Erythroblast (primary cell): ENCODE measurements at regions not wholly inside any gene's neighbourhood (a gene's known extent, or its start where the extent isn't known, plus 50 kb on each side); places are given as distances from the start of the nearest gene placed in this dataset.

Source experiments
- DNase-seq, 2 experiments: peaks; one replicate each; lab custom pipeline; 2025; lab: John Stamatoyannopoulos, UW
- GATA1 ChIP-seq: IDR thresholded peaks from 2 replicates; pipeline ENCODE4 v1.6.1; 2011; ENCODE audit warnings: low read depth, mild to moderate bottlenecking, control low read depth, low read length, moderate library complexity
- POLR2A ChIP-seq: IDR thresholded peaks from 2 replicates; pipeline ENCODE4 v1.6.1; 2011; ENCODE audit warnings: mild to moderate bottlenecking, low read length

DNA sequence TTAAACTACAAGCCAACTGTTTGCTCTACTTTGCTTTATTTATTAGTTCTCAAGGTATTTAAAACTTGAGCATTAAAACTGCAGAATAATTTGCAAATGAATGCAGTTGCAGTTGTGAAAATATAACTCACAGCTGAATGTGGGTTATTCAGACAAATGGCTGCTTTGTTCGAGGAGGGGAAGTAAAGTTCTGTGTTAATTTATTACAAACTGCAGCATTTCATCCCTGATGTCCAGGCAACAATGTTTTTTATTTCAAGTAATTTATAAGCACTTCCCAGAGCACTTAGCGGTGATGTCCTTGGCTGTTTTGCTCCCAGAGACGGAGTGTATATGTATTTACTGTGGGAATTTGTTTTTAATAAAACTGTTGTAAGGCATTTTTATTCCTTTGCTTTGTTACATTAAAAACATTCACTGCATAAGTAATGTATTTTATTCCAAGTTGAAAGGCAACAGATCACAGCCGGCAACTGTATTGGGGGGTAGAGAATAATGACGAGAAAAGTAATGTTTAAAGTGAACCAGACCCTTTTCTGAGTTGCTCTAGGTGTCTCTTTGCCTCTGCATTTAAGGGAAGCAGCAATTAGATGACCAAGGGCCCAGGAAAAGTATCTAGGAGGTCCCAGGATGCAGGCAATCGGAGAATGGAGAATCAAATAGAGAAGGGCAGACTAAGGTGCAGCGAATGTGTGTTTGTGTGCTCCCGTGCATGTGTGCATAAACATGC is 291.2 kb upstream of the SALL1 start:
- DNase-seq, result no peak

DNA sequence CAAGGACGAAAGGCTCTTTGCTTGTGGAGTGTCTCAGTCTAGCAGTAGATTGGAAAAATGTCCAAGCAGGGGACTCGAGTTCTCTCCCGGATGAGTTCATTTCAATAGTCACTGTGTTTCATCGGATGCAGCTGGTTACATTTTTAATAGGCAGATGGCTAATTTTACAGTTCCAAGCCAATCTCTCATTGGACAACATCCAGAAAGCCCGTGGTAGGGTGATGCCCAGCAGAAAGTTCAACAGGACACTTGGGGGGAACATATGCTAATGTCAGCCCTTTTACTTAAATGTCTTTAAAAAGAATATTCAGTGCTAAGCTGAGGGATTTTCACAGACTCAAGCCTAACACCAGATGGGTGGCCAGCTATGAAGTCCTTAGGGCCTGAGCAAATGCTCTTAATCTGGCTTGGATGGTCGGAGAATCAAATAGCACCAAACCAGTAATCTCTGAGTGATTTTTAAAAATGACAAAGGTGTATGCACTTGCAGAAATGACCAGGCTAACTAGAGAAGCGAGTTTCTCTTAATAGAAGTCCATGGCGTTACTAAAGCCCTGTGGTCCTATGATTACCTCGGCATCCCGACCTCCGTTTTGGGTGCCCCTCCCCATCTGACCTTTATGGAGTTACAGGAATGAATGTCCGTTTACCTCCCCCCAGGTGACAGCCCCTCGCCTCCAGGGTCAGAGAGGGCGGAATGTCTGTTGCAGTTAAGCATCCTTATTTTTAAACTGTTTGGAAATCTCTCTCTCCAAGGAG is 289.2 kb upstream of the SALL1 start:
- DNase-seq, result no peak
- TF ChIP-seq POLR2A (no peak), GATA1 (no peak)

More for the DNA sequence above, 291.2 kb upstream of the SALL1 start:
- TF ChIP-seq POLR2A, result no peak
- TF ChIP-seq GATA1, result no peak

DNA sequence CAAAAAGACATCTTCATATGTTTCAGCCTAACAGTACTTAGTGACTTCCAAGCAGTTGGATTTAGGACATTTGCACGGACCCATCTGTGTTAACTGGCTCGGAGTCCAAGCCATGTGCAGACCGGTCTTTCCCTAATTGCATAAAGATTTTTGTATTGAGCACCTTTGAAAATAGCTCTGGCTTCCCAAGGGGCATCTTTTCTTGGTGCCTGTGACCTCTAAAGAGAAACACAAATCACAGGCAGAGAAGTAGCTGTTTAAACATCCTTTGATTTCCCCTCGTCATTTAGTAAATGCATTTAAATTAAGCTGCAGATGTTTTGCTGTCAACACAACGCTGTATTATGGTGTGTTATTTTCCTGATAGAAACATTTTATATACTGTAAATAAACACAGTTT is 288.2 kb upstream of the SALL1 start:
- no peak for DNase-seq
- no peak for TF ChIP-seq GATA1
- TF ChIP-seq POLR2A, result no peak

DNA sequence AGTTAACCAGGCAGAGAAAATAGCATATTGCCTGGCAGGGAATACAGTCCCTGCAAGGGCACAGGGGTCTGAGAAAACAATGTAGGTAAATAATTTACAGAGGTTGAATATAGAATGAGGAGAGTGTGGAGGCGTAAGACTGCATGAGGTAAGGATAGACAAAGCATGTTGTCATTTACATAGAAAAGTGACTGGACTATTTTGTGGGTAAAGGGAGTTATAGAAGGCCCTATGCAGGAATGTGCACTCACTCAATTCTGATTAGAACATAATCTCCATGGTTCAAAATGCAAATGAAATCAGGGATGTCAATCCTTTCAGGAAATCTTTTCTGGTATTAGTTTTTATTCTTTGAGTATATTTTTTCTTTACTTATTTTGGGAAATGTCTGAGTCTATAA is 285.7 kb upstream of the SALL1 start:
- DNase-seq, result no peak
- no peak for TF ChIP-seq POLR2A
- TF ChIP-seq GATA1, result no peak

DNA sequence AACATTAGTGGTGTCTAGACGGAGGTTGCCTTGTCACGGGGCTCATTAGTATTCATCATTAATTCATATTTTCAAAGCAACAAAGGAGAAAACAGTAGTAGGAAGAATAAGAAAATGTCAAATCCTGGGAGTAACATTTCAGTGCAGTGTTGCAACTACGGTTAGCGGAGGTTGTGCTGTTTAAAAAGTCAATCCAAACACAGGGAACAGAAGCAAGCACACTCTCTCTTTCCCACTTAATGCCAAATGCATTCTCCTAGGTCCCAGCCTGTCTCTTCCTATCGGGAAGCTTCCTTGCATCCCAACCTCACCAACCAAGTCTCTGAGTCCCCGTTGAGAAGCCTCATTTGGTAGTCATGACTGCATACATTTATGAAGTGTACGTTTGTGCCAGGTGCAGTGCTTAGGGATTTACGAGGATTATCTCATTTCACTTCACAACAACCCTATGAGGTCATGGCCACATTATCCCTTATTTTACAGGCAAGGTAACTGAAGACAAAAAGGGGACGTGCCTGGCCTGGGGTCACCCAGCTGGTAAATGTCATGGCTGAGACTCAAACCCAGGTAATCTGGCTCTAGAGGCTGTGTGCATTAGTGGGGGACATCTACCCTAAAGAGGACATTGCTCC is 283.6 kb upstream of the SALL1 start:
- no peak for DNase-seq
- TF ChIP-seq POLR2A (no peak), GATA1 (no peak)

DNA sequence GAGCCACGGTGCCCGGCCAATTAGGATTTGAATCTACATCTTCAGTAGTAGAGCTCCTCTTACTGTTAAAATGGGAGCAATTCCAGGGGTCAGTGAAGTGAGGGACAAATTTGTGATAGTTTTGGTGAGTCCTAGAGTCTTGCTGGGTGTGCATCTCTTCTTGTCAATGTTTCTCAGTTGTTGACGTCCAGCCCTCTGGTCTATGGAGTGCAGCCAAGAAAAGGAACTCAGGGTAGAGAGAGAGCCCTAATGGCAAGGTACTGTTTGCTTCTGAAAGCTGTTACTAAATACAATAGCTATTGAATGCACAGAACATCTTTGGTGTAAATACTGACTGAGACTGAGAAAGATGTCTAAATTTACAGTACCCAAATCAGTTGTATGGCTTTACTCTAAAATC is 282.5 kb upstream of the SALL1 start:
- TF ChIP-seq GATA1 (no peak), POLR2A (no peak)
- DNase-seq, result no peak

DNA sequence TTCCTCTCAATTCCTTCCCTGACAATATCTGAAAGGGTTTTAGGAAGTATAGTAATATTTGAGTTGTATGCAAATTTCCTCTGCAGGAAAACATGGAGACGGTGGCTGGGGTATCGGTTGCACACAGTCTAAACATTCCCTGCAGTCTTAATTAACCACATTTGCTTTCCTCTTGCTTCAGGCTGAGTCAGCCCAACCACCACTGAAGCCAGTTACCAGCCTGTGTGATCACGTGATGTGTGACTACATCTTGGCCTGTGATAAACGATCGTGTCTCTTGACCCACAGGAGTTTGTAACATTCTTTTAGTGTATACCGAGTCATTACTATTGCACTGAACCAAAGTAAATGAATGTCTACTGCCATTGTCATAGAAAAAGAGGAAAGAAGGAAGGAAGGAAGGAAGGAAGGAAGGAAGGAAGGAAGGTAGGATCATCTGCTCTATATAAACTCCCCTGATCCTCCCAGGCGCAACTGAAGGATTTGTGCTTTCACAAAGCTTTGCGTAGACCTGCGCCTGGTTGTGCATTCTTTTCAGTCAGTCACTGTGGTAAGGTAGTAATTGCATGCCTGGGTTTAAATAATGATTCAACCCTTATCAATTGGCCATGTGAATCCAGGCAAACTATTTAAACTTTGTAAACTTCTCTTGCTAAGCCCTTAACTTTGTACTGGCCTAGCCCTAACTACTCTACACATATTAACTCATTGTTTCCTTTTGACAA is 280.6 kb upstream of the SALL1 start:
- TF ChIP-seq POLR2A, result no peak
- DNase-seq, result no peak

DNA sequence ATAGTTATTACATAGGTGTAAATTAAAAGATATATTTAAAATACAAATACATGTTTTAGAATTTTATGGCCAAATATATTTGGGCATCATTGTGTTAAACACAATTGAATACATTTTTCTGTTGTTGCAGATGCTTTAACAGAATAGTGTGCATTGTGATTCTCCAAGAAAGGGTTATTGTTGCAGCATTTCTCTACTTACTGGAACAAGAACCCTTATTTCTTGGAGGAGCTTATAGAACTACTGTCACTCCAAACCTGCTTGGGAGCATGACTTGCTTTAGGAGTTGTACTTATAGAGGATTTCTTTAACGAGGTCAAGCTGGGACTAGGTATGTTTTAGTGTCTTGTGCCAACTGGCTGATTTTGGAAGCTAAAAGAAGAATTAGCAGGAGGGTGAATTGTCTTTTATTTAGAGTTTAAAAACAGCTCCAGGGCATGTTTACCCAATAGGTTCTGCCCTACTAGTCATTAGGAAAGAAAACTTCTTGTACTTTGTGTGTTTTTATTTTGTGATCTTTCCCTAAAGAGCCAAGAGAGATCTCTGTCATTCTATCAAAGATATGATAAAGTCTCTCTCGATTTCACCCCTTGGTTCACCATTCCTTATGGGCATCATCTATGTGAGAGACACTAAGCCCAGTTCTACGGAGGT is 279.8 kb upstream of the SALL1 start:
- TF ChIP-seq POLR2A (no peak), GATA1 (no peak)
- no peak for DNase-seq

DNA sequence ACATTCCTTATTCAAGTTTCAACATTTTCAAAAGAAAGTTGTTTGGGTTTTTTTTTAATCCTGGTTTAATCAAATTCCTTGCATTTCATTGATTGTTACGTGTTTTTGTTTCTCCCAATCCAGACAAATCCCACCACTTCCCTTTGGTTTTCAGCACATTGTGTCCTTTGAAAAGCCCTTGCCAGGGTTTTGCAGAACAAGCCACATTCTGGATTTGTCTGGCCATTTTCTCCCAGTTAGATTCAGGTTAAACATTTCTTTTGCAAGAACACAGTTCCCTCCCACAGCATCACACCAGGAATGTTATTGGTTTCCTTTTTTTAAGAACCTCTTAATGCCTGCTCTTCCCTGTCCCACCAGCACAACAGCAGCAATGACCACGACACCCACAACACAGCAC is 278.0 kb upstream of the SALL1 start:
- TF ChIP-seq GATA1, result no peak
- no peak for TF ChIP-seq POLR2A
- no peak for DNase-seq

DNA sequence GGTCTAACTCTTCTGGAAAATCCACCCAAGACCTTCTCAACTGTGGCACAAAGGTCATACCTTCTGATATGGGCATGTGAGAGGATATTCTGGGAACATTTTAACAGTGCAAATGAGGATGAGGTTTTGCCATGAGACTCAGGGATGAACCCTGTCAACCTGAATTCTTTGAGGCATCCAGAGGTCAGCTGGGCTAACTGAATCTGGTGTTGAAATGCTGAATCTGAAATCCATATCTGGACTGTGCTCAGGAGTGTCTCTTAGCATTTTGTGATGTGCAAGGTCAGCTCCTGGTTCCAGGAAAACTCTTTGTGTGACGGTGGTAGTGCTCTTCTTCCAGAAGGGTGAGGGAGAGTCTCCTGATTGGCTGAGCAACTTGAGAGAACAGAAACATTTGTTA is 276.0 kb upstream of the SALL1 start:
- TF ChIP-seq GATA1, result no peak
- no peak for TF ChIP-seq POLR2A
- no peak for DNase-seq

DNA sequence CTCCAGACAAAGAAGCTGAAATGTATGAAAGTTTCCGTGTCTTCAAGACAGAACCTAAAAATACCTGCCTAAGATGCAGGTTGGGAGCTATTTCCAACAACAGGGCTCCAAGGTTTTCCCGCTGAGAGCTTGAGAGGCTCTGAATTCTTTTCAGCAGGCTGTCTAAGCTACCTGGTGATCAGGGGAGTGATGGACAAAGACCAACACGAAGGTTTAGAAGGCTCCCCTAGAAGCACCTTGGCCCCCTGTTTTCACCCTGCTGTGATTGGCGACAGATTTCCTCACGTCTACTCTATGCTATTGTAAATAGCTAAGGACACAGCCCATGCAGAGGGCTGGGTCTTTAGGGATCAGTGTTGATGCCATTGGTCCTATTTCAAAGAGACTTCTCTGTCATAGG is 275.2 kb upstream of the SALL1 start:
- DNase-seq, result no peak
- TF ChIP-seq GATA1 (no peak), POLR2A (no peak)

DNA sequence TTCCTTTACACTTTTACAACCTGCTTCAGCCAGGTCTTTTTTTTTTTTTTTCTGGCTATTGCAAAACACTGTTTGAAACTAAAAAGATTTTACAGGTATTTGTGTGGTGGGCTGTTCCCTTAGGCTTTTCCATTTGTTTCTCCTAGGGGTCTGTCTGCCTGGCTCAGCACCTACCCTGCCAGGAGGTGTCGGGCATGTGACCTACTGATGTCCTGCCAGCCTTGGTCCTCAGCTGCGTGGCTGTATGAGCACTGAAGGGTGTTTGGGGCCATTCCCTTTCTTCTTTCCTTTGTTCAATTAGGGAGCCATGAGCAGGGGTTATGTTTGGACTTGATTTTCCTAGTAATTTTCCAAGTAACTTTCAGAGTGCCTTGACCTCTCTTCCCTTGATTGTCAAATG is 269.2 kb upstream of the SALL1 start:
- no peak for DNase-seq
- no peak for TF ChIP-seq POLR2A
- TF ChIP-seq GATA1, result no peak

DNA sequence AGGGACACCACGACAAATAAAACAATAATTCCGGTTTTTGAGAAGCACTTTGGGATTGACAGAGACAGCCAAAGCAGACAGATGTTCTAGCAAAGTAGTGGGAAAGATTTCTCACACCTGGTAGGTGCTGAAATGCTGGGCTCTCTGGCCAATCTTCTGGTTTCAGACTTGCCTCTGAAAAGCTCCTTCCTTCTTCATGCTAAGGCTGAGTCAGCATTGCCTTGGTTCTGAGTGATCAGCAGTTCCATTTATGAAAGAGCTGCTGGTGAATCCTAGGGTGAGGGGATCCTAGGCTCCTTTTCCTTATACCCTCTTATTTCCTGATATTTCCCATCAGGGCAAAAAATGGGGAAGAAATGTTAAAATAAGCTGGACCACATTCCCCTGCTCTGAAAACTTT is 268.7 kb upstream of the SALL1 start:
- TF ChIP-seq GATA1, result no peak
- no peak for TF ChIP-seq POLR2A
- no peak for DNase-seq
